ENCODE measurements at regions not wholly inside any gene's neighbourhood (a gene's known extent, or its start where the extent isn't known, plus 50 kb on each side); places are given as distances from the start of the nearest gene placed in this dataset.
"Not testable (repeated sequence)": the region's sequence is repeated elsewhere in the genome, so short reads cannot be mapped to it uniquely, and the experiment has no call there.

DNA sequence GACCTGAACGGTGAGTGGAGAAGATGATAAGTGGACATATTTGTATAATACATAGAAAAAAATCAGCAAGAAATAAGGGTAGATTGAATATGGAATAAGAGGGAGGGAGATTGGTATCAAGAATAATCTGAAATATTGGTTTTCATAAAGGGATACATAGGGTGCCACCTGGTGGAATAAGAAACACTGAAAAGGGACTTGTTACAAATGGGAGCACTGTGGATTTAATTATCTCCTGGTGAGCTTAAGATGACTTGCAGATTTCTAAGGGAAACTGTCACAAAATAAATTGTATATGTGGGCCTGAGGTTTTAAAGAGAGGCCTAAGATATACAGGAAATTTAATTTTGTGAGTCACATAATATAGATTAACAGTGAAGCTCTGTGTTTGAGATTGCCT is 1403.5 kb upstream of the CDH18 start:
- TF ChIP-seq, protein P1, sequence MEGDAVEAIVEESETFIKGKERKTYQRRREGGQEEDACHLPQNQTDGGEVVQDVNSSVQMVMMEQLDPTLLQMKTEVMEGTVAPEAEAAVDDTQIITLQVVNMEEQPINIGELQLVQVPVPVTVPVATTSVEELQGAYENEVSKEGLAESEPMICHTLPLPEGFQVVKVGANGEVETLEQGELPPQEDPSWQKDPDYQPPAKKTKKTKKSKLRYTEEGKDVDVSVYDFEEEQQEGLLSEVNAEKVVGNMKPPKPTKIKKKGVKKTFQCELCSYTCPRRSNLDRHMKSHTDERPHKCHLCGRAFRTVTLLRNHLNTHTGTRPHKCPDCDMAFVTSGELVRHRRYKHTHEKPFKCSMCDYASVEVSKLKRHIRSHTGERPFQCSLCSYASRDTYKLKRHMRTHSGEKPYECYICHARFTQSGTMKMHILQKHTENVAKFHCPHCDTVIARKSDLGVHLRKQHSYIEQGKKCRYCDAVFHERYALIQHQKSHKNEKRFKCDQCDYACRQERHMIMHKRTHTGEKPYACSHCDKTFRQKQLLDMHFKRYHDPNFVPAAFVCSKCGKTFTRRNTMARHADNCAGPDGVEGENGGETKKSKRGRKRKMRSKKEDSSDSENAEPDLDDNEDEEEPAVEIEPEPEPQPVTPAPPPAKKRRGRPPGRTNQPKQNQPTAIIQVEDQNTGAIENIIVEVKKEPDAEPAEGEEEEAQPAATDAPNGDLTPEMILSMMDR (IDR thresholded peaks at IDR 0.05; ENCODE audit: low read depth, low read length), result no peak
- no peak for DNase-seq (ENCODE audit: low read depth in 1 of 2, low spot score in 1 of 2)
- Histone ChIP-seq H3K4me3 (no peak overlapping the region), H3K4me1 (ENCODE audit: low read depth) (no peaks in the 10 kb centered on the region), H3K36me3 (no peaks in the 10 kb centered on the region), H3K27ac (no peak overlapping the region), H3K9me3 (ENCODE audit: low read depth) (no peaks in the 10 kb centered on the region), H3K27me3 (no peaks in the 10 kb centered on the region)

DNA sequence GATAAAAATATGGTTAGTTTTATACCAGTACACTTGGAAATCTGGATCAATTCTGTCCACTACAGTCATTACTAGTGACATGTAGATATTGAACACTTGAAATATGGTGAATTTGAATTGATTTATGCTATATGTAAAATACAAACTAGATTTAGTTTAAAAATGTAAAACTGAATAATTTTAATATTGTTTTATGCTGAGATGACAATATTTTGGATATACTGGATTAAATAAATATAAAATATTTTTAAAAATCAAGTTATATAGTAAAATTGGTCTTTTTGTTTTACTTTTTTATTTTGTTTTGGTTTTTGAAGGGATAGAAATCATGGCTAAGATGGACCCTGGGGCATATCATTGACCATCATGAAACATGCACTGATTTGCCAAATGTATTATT is 1372.8 kb upstream of the CDH18 start:
- DNase-seq (ENCODE audit: low read depth in 1 of 2, low spot score in 1 of 2); H3K4me1 ChIP-seq (ENCODE audit: low read depth); H3K36me3 ChIP-seq; H3K4me3 ChIP-seq; H3K9me3 ChIP-seq (ENCODE audit: low read depth); H3K27me3 ChIP-seq; H3K27ac ChIP-seq: not testable (repeated sequence)

DNA sequence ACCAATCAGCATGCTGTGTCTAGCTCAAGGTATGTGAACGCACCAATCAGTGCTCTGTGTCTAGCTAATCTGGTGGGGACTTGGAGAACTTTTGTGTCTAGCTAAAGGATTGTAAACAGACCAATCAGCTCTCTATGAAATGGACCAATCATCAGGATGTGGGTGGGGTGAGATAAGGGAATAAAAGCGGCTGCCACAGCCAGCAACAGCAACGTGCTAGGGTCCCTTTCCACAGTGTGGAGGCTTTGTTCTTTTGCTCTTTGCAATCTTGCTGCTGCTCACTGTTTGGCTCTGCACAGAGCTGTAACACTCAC is 1353.9 kb upstream of the CDH18 start:
- H3K36me3 ChIP-seq; H3K4me1 ChIP-seq (ENCODE audit: low read depth); H3K27ac ChIP-seq; H3K9me3 ChIP-seq (ENCODE audit: low read depth); H3K27me3 ChIP-seq: not testable (repeated sequence)
- peak; percentile 1 to 20 for DNase-seq (ENCODE audit: low read depth in 1 of 2, low spot score in 1 of 2)
- H3K4me3 ChIP-seq, result peak overlapping the region; percentile 67

DNA sequence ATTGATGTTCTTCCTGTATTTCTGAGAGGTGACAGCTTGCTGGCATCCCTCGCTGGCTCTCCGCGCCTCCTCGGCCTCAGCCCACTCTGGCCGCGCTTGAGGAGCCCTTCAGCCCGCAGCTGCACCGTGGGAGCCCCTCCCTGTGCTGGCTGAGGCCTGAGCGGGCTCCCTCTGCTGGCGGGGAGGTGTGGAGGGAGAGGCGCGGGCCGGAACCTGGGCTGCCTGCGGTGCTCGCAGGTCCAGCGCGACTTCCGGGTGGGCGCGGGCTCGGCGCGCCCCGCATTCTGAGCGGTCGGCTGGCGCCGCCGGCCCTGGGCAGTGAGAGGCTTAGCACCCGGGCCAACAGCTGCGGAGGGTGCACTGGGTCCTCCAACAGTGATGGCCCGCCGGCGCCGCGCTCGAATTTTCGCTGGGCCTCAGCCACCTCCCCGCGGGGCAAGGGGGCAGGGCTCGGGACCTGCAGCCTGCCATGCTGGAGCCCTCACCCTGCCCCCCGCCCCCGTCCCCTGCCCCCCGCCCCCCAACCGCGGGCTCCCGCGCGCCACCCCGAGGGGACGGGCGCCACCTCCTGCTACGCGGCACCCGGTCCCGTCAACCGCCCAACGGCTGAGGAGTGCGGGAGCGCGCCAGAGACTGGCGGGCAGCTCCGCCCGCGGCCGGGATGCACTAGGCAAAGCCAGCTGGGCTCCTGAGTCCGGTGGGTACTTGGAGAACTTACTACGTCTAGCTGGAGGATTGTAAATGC is 1353.4 kb upstream of the CDH18 start:
- DNase-seq (ENCODE audit: low read depth in 1 of 2, low spot score in 1 of 2), result peak; percentile 8 to 45
- H3K36me3 ChIP-seq; H3K9me3 ChIP-seq (ENCODE audit: low read depth); H3K27me3 ChIP-seq; H3K4me1 ChIP-seq (ENCODE audit: low read depth): not testable (repeated sequence)
- Histone ChIP-seq H3K4me3 (peak overlapping the region; percentile 67), H3K27ac (peak overlapping the region; percentile 43)
- TF ChIP-seq, protein P1 (IDR thresholded peaks at IDR 0.05; ENCODE audit: low read depth, low read length), result peak; percentile 17

DNA sequence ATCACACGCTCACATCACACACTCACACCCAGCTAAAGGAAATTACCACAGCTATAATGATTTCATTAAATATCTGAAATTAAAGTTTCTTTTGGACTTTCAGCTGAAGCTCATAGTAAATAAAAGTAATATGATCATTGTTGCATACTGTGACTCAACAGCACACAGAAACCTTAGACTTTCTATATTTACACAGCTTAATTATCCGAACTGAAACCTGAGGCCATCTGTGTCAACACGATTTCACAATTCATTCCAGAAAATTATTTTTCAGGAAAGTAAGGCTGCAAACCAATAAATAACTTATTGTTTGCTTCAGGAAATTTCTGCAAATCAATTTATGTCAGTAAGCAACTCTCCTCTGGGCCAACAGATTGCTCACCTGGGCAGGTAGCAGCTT is 1352.2 kb upstream of the CDH18 start:
- H3K27me3 ChIP-seq; H3K4me3 ChIP-seq; H3K27ac ChIP-seq; H3K9me3 ChIP-seq (ENCODE audit: low read depth); H3K4me1 ChIP-seq (ENCODE audit: low read depth); H3K36me3 ChIP-seq; DNase-seq (ENCODE audit: low read depth in 1 of 2, low spot score in 1 of 2): not testable (repeated sequence)

DNA sequence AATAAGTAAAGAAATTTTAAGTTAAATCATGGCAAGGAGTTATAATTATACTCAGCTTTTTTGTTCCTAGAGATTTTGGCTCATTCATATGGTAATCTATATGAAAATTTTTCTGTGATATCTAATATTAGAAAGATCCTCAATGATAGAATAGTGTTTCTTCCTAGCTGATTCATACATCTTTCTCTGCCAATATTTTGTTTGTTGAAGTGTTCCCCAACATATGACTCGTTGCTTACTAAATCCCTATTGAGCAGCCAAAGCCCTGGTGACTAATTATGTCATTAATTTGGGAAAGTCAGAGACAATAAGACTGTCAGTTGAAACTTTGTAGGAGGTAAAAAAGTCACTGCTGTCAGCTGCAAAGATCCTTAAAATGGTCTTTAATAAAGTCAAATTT is 1348.5 kb upstream of the CDH18 start:
- not testable (repeated sequence) for H3K27ac ChIP-seq; H3K9me3 ChIP-seq (ENCODE audit: low read depth); H3K27me3 ChIP-seq; DNase-seq (ENCODE audit: low read depth in 1 of 2, low spot score in 1 of 2); H3K4me3 ChIP-seq; H3K36me3 ChIP-seq; H3K4me1 ChIP-seq (ENCODE audit: low read depth)

DNA sequence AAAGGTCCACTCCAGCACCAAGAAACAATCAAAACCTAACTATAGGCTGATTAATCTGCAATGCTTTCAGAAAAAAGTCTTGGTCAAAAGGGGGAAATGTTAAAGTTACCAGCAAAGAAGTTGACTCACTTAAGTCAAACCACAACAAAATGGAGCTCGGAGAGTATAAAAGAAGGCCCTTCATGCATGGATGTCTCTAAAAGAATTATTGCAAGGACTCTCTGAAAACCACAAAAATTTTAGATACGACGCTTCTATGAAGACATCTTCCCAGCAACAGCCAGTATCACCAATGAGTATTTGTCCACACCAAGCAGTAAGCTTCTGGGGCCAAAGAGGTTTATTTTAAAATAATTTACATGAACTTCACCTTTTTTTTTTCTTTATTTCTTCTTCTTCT is 1327.4 kb upstream of the CDH18 start:
- not testable (repeated sequence) for H3K9me3 ChIP-seq (ENCODE audit: low read depth); H3K36me3 ChIP-seq; H3K4me1 ChIP-seq (ENCODE audit: low read depth); DNase-seq (ENCODE audit: low read depth in 1 of 2, low spot score in 1 of 2); H3K27ac ChIP-seq; H3K4me3 ChIP-seq; H3K27me3 ChIP-seq

DNA sequence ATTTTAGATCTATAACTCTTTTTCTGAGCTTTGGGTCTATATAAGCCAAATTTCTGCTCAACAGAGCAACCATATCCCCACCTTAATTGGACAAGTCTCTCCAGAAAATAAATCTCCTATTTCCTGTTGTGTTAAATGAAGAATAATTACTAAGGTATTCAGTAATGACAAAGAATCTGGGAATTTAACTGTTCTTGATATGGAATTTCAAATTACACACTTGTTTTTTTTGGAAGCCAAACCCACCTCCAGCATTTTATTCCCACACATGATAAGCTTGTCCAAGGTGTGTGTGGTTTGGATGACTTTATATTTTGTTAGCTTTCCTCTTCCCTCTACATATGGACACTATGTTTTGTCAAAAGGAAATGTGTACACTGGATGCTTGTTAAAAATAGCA is 1313.2 kb upstream of the CDH18 start:
- not testable (repeated sequence) for H3K27me3 ChIP-seq; H3K4me1 ChIP-seq (ENCODE audit: low read depth); DNase-seq (ENCODE audit: low read depth in 1 of 2, low spot score in 1 of 2); H3K27ac ChIP-seq; H3K9me3 ChIP-seq (ENCODE audit: low read depth); H3K36me3 ChIP-seq; H3K4me3 ChIP-seq

DNA sequence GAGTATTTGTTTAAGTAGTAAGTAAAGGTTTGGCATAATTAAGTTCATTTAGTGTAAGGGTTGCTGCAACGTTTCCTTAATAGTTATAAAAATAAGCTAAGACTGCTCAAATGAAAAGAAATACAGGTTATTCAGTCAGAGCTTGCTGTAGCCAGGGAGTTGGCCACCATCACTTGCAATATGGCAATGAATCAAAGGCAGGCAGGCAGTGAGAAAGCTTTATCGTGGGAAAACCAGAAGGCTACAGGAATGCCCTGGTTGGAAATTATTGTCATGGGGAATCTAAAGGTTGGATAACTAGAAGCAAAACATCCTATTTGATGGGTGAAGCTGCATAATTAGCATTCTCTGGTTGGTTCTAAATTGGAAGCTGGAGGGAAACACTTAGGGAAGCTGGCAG is 1286.4 kb upstream of the CDH18 start:
- not testable (repeated sequence) for H3K9me3 ChIP-seq (ENCODE audit: low read depth); H3K4me1 ChIP-seq (ENCODE audit: low read depth); H3K27me3 ChIP-seq; H3K4me3 ChIP-seq; H3K36me3 ChIP-seq; H3K27ac ChIP-seq; DNase-seq (ENCODE audit: low read depth in 1 of 2, low spot score in 1 of 2)

Data from cardiac muscle cell (in vitro differentiated cells and primary cell).